ENCODE measurements at regions not wholly inside any gene's neighbourhood (a gene's known extent, or its start where the extent isn't known, plus 50 kb on each side); places are given as distances from the start of the nearest gene placed in this dataset.
A peak's percentile ranks its signal among the peaks of the same experiment; 100 is the strongest.

DNA sequence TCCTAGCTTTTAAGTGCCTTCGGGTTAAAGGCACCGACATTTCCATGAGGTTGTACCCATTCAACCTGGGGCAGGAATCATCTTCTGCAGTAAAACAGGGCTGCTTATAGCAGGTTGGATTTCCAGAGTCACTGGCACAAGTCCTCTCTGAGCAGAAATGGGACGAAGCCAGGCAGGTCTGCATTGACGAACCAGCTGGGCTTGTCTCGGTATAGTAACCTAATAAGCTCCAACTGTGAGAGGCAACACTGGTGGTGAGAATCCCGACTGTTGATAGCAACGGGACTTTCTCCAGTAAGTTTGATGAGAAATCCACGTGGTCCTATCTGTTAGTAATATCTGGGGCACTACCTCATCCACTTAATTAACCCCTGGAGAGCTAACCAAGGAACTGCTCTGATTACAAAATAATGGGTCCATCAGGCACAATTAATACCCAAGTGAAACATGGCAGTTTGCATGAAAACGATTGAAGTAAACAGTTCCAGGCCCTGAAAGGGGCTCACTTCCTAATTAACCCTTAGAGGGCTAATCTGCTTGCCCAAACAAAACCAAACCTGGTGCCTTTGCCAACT, 491.0 kb upstream of the C9orf72 start:
- intact Hi-C loops (cut with DNase I): no loop called here

DNA sequence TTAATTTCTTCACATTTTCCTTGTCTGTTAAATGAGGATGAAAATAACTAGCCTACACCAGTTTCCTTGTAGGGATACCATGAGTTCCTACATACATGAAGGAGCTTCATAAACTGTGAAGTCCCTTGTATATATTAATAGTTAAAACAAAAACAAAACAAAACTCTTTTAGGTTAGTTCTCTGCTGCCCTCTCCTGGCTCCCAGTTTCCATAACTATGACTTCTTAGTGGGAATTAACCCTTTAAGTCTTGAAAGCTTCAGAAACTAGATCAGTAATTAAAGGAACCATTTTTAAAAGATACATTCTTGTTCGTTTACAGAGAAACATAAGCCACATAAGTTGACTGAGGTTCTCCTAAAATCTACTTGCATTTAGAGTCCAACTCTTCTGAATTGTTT, 500.0 kb upstream of the C9orf72 start:
- H3K27ac ChIP-seq: no peak overlapping the region
- intact Hi-C loops (cut with DNase I): loop anchor here (10.0 kb wide), 1 partner anchor 348 kb away; no protein-coding TSS in a partner anchor
- no peaks in the 10 kb centered on the region for H3K27me3 ChIP-seq
- no peak for DNase-seq
- H3K4me1 ChIP-seq: no peaks in the 10 kb centered on the region
- TF ChIP-seq, protein P1, sequence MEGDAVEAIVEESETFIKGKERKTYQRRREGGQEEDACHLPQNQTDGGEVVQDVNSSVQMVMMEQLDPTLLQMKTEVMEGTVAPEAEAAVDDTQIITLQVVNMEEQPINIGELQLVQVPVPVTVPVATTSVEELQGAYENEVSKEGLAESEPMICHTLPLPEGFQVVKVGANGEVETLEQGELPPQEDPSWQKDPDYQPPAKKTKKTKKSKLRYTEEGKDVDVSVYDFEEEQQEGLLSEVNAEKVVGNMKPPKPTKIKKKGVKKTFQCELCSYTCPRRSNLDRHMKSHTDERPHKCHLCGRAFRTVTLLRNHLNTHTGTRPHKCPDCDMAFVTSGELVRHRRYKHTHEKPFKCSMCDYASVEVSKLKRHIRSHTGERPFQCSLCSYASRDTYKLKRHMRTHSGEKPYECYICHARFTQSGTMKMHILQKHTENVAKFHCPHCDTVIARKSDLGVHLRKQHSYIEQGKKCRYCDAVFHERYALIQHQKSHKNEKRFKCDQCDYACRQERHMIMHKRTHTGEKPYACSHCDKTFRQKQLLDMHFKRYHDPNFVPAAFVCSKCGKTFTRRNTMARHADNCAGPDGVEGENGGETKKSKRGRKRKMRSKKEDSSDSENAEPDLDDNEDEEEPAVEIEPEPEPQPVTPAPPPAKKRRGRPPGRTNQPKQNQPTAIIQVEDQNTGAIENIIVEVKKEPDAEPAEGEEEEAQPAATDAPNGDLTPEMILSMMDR (IDR thresholded peaks at IDR 0.05): peak; percentile 61
- no peak overlapping the region for H3K4me3 ChIP-seq
- no peaks in the 10 kb centered on the region for H3K36me3 ChIP-seq
- ATAC-seq: peak; percentile 58
- no peaks in the 10 kb centered on the region for H3K9me3 ChIP-seq

More for the DNA sequence above, 491.0 kb upstream of the C9orf72 start:
- H3K27ac ChIP-seq: no peak overlapping the region
- DNase-seq (no peak), ATAC-seq (no peak)
- H3K36me3 ChIP-seq: no peaks in the 10 kb centered on the region
- no peaks in the 10 kb centered on the region for H3K9me3 ChIP-seq
- H3K4me3 ChIP-seq: no peak overlapping the region
- no peaks in the 10 kb centered on the region for H3K4me1 ChIP-seq
- H3K27me3 ChIP-seq: no peaks in the 10 kb centered on the region
- TF ChIP-seq, protein P1 (IDR thresholded peaks at IDR 0.05): no peak

DNA sequence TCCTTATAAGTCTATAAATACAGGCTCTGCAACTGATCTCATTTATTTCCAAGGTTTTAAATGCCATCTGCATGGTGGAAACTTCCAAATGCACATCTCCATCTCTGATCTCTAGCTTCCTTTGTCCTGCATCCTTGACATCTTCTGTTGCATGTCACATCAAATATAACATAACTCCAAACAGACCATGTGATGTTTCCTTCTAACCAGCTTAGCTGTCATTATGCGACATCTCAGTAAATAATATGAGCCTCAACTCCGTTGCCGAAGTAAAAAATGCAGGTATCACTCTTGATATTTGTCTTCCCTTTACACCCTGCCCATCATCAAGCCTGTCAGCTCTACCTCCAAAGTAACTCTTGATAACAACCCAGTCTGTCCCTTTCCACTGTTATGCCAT, 506.4 kb upstream of the C9orf72 start:
- no peak overlapping the region for H3K4me3 ChIP-seq
- H3K27me3 ChIP-seq: no peaks in the 10 kb centered on the region
- H3K27ac ChIP-seq: no peak overlapping the region
- no peaks in the 10 kb centered on the region for H3K9me3 ChIP-seq
- intact Hi-C loops (cut with DNase I): loop anchor here (10.0 kb wide), 1 partner anchor 355 kb away; no protein-coding TSS in a partner anchor
- no peaks in the 10 kb centered on the region for H3K4me1 ChIP-seq
- TF ChIP-seq, protein P1 (IDR thresholded peaks at IDR 0.05): no peak
- no peak for ATAC-seq
- no peak for DNase-seq
- H3K36me3 ChIP-seq: no peaks in the 10 kb centered on the region

DNA sequence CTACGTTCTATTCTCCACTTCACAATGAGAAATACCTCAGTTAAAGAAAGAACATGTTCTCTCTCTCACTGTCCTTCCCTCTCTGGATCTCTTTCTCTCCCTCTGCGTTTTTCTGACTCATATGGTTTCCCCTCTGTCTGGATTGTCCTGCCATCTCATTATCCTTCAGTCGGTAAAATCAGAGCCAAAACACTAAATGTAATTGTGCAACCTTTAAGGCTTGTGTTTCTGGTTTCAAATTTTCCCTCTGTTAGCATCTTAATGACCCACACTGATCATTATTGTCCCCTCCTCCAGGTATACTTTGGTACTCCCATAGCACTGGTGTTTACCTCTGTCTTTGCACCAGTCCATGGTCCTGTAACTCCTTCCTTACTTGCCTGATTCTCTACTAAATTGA, 509.4 kb upstream of the C9orf72 start:
- ATAC-seq (no peak), DNase-seq (no peak)
- Histone ChIP-seq H3K27me3 (no peaks in the 10 kb centered on the region), H3K4me1 (no peaks in the 10 kb centered on the region), H3K36me3 (no peaks in the 10 kb centered on the region), H3K4me3 (no peak overlapping the region), H3K27ac (no peak overlapping the region), H3K9me3 (no peaks in the 10 kb centered on the region)
- intact Hi-C loops (cut with DNase I): no loop called here
- TF ChIP-seq, protein P1 (IDR thresholded peaks at IDR 0.05): no peak

DNA sequence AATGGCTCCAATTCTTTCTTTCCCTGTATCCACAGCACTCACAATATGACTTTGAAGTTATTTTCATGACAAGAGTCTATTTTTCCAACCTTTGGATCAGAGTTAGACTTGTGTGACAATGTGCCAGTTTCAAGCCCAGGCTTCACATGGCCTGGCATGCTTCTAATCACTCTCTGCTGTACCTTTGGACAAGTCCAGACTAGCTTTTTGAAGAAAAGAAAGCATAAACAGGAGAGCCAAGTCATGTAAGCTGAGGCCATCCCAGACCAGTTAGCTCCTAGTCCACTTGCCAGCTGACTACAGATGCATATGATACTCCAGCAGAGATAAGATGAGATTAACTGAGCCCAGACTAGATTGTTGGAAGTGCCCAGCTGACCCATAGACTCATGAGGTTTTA, 513.6 kb upstream of the C9orf72 start:
- ATAC-seq (no peak), DNase-seq (no peak)
- no peak overlapping the region for H3K4me3 ChIP-seq
- no peaks in the 10 kb centered on the region for H3K36me3 ChIP-seq
- TF ChIP-seq, protein P1 (IDR thresholded peaks at IDR 0.05): no peak
- intact Hi-C loops (cut with DNase I): no loop called here
- no peaks in the 10 kb centered on the region for H3K9me3 ChIP-seq
- H3K4me1 ChIP-seq: no peaks in the 10 kb centered on the region
- no peak overlapping the region for H3K27ac ChIP-seq
- no peaks in the 10 kb centered on the region for H3K27me3 ChIP-seq
